ENCODE measurements at regions not wholly inside any gene's neighbourhood (a gene's known extent, or its start where the extent isn't known, plus 50 kb on each side); places are given as distances from the start of the nearest gene placed in this dataset.

DNA sequence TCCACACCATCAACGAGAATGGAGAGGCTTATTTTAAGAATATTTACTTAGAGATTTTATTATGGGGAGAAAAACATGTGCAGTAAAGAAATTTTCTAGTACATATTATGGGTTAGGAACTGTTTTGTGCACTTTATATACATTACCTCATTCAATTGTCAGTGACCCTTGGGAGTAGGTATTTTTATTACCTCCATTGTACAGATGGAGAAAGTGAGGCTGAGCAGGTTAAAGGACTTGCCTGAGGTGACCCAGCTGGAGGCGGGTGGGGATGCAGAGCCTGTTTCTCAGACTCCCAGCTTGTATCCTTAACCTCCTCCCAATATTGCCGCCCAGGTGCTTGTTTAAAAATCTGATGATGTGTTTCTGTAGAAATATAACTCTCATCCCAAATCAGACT, 356.7 kb downstream of the HRH4 start:
- Histone ChIP-seq H3K36me3 (ENCODE audit: control insufficient read depth, insufficient read depth, low read length) (no peaks in the 10 kb centered on the region), H3K4me3 (ENCODE audit: low read length) (no peak overlapping the region), H3K4me1 (ENCODE audit: control insufficient read depth, insufficient read depth, low read length) (no peaks in the 10 kb centered on the region), H3K9me3 (ENCODE audit: control insufficient read depth, insufficient read depth, low read length) (no peaks in the 10 kb centered on the region), H3K27me3 (ENCODE audit: control insufficient read depth, insufficient read depth, low read length) (no peaks in the 10 kb centered on the region), H3K27ac (ENCODE audit: low read length) (no peak overlapping the region)
- WGBS (ENCODE audit: insufficient coverage) = no CpG with 5 or more reads among the region's 3 CpGs
- DNase-seq = no peak
- intact Hi-C loops (cut with micrococcal nuclease) = no loop called here
- H3K4me1 Mint-ChIP-seq = no peaks in the 10 kb centered on the region
- ATAC-seq = no peak
- no peak overlapping the region for H3K27ac Mint-ChIP-seq
- no peaks in the 10 kb centered on the region for H3K9me3 Mint-ChIP-seq
- no peak for TF ChIP-seq CTCF (IDR thresholded peaks at IDR 0.05)
- no peak overlapping the region for H3K4me3 Mint-ChIP-seq
- no peaks in the 10 kb centered on the region for H3K36me3 Mint-ChIP-seq
- H3K27me3 Mint-ChIP-seq (ENCODE audit: low read depth in 2 of 2) = peaks cover 0 to 4% of the 10 kb centered on the region in 2 donors

DNA sequence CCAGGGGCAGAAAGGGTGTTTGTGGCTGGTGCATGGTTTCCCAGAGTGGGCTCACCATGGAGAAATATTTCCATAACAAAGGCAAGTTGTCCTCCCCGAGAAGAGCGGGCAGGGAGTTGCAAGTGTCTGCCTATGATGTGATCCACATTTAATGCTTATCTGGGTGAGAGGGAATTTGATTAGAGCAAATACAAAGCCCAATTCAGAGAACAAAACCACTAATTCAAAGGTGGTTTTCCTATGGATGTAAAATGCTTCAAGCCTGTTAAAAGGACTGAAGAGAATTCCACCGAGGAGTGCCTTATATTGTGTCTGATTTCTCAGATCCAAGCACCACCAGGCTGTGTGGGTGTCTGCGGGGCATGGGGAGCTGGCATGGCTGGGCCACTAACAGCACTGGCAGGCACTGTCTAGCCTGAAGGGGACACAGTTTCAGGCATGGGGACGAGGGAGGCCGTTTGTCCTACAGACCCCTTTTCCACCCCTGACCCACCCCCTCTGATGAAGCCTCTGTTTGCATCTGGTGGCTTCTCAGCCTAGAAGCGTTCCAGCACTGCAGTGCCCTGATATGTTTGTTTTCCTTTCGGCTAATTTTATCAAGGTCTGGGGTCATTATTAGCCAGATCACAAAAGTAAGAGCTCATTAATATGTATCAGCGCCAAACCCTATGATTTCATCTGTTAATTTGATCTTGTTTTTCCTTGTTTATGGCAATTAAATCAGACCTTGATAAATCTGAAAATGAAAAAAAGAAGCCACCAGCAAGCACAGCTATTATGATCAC, 357.3 kb downstream of the HRH4 start:
- DNase-seq (no peak), ATAC-seq (no peak)
- Histone ChIP-seq H3K27me3 (ENCODE audit: control insufficient read depth, insufficient read depth, low read length) (no peaks in the 10 kb centered on the region), H3K4me3 (ENCODE audit: low read length) (no peak overlapping the region), H3K4me1 (ENCODE audit: control insufficient read depth, insufficient read depth, low read length) (no peaks in the 10 kb centered on the region), H3K36me3 (ENCODE audit: control insufficient read depth, insufficient read depth, low read length) (no peaks in the 10 kb centered on the region), H3K9me3 (ENCODE audit: control insufficient read depth, insufficient read depth, low read length) (no peaks in the 10 kb centered on the region), H3K27ac (ENCODE audit: low read length) (no peak overlapping the region)
- intact Hi-C loops (cut with micrococcal nuclease) = no loop called here
- H3K27me3 Mint-ChIP-seq (ENCODE audit: low read depth in 2 of 2) = peaks cover 0 to 4% of the 10 kb centered on the region in 2 donors
- H3K9me3 Mint-ChIP-seq = no peaks in the 10 kb centered on the region
- no peak overlapping the region for H3K4me3 Mint-ChIP-seq
- no peak for TF ChIP-seq CTCF (IDR thresholded peaks at IDR 0.05)
- H3K36me3 Mint-ChIP-seq = no peaks in the 10 kb centered on the region
- no peak overlapping the region for H3K27ac Mint-ChIP-seq
- WGBS (ENCODE audit: insufficient coverage) = 88% methylated on average over 9 of the region's 9 CpGs
- H3K4me1 Mint-ChIP-seq = no peaks in the 10 kb centered on the region

DNA sequence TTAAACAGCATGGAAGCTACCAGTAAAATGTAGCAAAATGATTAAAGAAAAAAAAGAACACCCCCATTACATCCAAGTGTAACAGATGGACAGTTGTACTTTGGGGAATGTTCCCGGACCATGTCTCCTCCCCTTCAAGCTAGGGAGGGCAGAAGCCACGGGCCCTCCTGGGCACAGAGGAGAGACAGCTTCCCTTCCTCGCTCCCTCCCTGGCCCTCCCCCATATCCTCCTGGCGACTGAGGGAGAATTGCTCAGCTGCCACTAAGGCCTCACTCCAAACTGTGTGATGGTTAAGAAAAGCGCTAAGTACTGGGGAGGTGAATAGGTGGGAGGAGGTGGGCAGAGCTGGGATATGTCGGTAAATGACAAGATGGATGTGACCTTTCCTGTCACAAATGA, 358.0 kb downstream of the HRH4 start:
- H3K4me1 Mint-ChIP-seq = no peaks in the 10 kb centered on the region
- 69% methylated on average over 5 of the region's 6 CpGs for WGBS (ENCODE audit: insufficient coverage)
- peaks cover 0 to 4% of the 10 kb centered on the region in 2 donors for H3K27me3 Mint-ChIP-seq (ENCODE audit: low read depth in 2 of 2)
- H3K9me3 Mint-ChIP-seq = no peaks in the 10 kb centered on the region
- H3K27me3 ChIP-seq (ENCODE audit: control insufficient read depth, insufficient read depth, low read length) = no peaks in the 10 kb centered on the region
- no peaks in the 10 kb centered on the region for H3K4me1 ChIP-seq (ENCODE audit: control insufficient read depth, insufficient read depth, low read length)
- no peaks in the 10 kb centered on the region for H3K36me3 ChIP-seq (ENCODE audit: control insufficient read depth, insufficient read depth, low read length)
- TF ChIP-seq CTCF (IDR thresholded peaks at IDR 0.05) = no peak
- ATAC-seq (no peak), DNase-seq (no peak)
- H3K36me3 Mint-ChIP-seq = no peaks in the 10 kb centered on the region
- no peak overlapping the region for H3K27ac ChIP-seq (ENCODE audit: low read length)
- no peak overlapping the region for H3K4me3 ChIP-seq (ENCODE audit: low read length)
- intact Hi-C loops (cut with micrococcal nuclease) = no loop called here
- no peak overlapping the region for H3K27ac Mint-ChIP-seq
- H3K9me3 ChIP-seq (ENCODE audit: control insufficient read depth, insufficient read depth, low read length) = no peaks in the 10 kb centered on the region
- no peak overlapping the region for H3K4me3 Mint-ChIP-seq
